Adrenal gland (tissue), 5 donors: ENCODE measurements at regions not wholly inside any gene's neighbourhood (a gene's known extent, or its start where the extent isn't known, plus 50 kb on each side); places are given as distances from the start of the nearest gene placed in this dataset.

Experiments
- POLR2A ChIP-seq, 2 donors: fragments of 450-650 bp; IDR thresholded peaks; one replicate each; pipeline ENCODE4 v1.6.1; 2017; ENCODE audit warnings: antibody characterized with exemption in 2 of 2, mild to moderate bottlenecking in 2 of 2, moderate library complexity in 1 of 2
- TF ChIP-seq, protein P1 (sequence below), 6 experiments: fragments of 450-650 bp in 4 of 6; fragments of 200-600 bp in 2 of 6; sonication (generic) in 1 of 6; IDR thresholded peaks; 1 replicate in 5 of 6; 2 replicates in 1 of 6; pipeline versions ENCODE4 v1.5.1 to v1.8.0; 2016 to 2021; ENCODE audit warnings: antibody characterized with exemption in 6 of 6, mild to moderate bottlenecking in 2 of 6, moderate library complexity in 1 of 6
- donor health status: DM: no; HTN: no; CAD: no.

DNA sequence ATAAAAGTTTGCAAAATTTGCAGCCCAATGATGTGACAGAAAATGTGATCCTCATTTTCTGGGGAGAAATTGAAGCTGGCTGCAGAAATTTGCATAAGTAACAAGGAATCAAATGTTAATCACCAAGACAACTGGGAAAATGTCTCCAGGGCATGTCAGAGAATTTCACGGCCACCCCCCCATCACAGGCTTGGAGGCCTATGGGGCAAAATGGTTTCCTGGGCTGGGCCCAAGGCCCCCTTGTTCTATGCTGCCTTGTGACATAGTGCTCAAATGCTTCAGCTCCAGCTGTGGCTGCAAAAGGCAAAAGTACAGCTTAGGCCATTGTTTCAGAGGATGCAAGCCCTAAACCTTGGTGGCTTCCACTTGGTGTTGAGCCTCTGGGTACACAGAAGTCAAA lies 1202.6 kb downstream of the EPHA7 start:
- TF ChIP-seq POLR2A (IDR thresholded peaks at IDR 0.05) = no peak
- TF ChIP-seq, protein P1, sequence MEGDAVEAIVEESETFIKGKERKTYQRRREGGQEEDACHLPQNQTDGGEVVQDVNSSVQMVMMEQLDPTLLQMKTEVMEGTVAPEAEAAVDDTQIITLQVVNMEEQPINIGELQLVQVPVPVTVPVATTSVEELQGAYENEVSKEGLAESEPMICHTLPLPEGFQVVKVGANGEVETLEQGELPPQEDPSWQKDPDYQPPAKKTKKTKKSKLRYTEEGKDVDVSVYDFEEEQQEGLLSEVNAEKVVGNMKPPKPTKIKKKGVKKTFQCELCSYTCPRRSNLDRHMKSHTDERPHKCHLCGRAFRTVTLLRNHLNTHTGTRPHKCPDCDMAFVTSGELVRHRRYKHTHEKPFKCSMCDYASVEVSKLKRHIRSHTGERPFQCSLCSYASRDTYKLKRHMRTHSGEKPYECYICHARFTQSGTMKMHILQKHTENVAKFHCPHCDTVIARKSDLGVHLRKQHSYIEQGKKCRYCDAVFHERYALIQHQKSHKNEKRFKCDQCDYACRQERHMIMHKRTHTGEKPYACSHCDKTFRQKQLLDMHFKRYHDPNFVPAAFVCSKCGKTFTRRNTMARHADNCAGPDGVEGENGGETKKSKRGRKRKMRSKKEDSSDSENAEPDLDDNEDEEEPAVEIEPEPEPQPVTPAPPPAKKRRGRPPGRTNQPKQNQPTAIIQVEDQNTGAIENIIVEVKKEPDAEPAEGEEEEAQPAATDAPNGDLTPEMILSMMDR (IDR thresholded peaks at IDR 0.05) = no peak
